HEK293 (cell line): ENCODE measurements at regions not wholly inside any gene's neighbourhood (a gene's known extent, or its start where the extent isn't known, plus 50 kb on each side); places are given as distances from the start of the nearest gene placed in this dataset.

Experiments used
- CTCF ChIP-seq: fragments of 450-650 bp; formaldehyde crosslinking; IDR thresholded peaks from 2 replicates; pipeline ENCODE4 v1.5.1; 2016; ENCODE audit warnings: missing biosample characterization, missing genetic modification characterization
- KLF16 ChIP-seq: fragments of 450-650 bp; formaldehyde crosslinking; IDR thresholded peaks from 2 replicates; pipeline ENCODE4 v1.5.1; 2017; ENCODE audit warnings: missing biosample characterization, missing genetic modification characterization
- ZSCAN30 ChIP-seq: fragments of 450-650 bp; IDR thresholded peaks from 2 replicates; pipeline ENCODE4 v1.5.1; 2018; ENCODE audit warnings: missing biosample characterization, mild to moderate bottlenecking, missing genetic modification characterization, moderate library complexity

- TF ChIP-seq ZSCAN30 (tag by site-specific recombination) (no peak), CTCF (no peak), KLF16 (no peak)
These were observed 1461.7 kb downstream of the ADGRL3 start for GRCh38 chr4:62661821-62662220.
